Effector memory CD4-positive, alpha-beta T cell (primary cell): ENCODE measurements at regions not wholly inside any gene's neighbourhood (a gene's known extent, or its start where the extent isn't known, plus 50 kb on each side); places are given as distances from the start of the nearest gene placed in this dataset.

Experiments used
- DNase-seq, 3 donors: peaks; one replicate each; pipeline ENCODE4 v3.0.0-alpha.2; 2020
- H3K27ac ChIP-seq: 2 replicates; pipeline ENCODE4 v1.7.0; 2013; ENCODE audit warnings: mild to moderate bottlenecking, low read length, moderate library complexity; ENCODE audit not compliant: insufficient read depth, poor library complexity, severe bottlenecking
- H3K27me3 ChIP-seq: replicated peaks from 2 replicates; pipeline ENCODE4 v1.7.0; 2013; ENCODE audit warnings: mild to moderate bottlenecking, low read length; ENCODE audit not compliant: insufficient read depth, control insufficient read depth, poor library complexity, severe bottlenecking
- H3K36me3 ChIP-seq: 2 replicates; pipeline ENCODE4 v1.7.0; 2013; ENCODE audit warnings: mild to moderate bottlenecking, low read length, moderate library complexity; ENCODE audit not compliant: control insufficient read depth, insufficient read depth
- H3K4me1 ChIP-seq: 2 replicates; pipeline ENCODE4 v1.7.0; 2013; ENCODE audit warnings: low read length, mild to moderate bottlenecking; ENCODE audit not compliant: control insufficient read depth, insufficient read depth, poor library complexity, severe bottlenecking
- H3K4me3 ChIP-seq: 2 replicates; pipeline ENCODE4 v1.7.0; 2013; ENCODE audit warnings: low read length, low read depth, mild to moderate bottlenecking; ENCODE audit not compliant: insufficient read depth, poor library complexity, severe bottlenecking
- H3K9me3 ChIP-seq: 2 replicates; pipeline ENCODE4 v1.7.0; 2013; ENCODE audit warnings: mild to moderate bottlenecking, low read length, moderate library complexity; ENCODE audit not compliant: control insufficient read depth

DNA sequence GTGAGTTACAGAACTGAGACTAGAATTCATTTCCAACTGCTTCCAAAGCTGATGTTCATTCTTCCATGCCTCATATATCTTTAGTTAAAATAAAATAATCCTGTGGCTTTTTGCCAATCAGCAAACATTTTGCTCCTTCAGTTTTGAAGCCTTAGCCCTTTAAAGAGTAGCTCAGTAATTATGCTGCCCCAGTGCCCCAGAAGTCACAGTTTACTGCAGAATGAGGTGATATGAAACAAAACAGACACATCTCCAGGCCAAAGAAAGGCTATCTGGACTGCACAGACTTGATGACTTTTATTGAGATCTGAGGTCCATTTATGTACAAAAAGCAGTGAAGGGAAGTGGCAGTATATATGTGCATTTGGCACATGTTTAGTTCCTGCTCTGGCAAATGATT, 285.8 kb upstream of the ZNF462 start:
- Histone ChIP-seq H3K36me3 (no peaks in the 10 kb centered on the region), H3K9me3 (peaks cover 5% of the 10 kb centered on the region), H3K27ac (no peak overlapping the region), H3K27me3 (no peaks in the 10 kb centered on the region), H3K4me3 (no peak overlapping the region), H3K4me1 (no peaks in the 10 kb centered on the region)
- DNase-seq, result no peak

DNA sequence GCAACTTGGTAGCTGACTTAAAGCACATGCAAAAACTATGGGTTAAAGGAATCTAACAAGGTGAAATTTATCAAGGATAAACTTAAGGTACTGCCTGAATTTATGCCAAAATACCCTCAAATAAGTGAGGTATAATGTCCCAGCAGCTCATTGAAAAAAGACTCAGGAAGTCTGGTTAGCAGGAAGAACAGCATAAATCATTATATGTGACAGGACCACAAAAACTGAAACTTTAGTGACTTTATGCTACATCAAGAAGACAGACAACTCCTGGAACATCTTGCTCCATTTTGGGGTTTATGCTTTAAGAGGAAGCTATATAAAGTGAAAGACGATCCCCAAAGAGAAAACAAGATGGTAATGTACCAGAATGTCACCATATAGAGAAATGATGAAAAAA, 282.4 kb upstream of the ZNF462 start:
- Histone ChIP-seq H3K27me3 (no peaks in the 10 kb centered on the region), H3K27ac (no peak overlapping the region), H3K9me3 (peaks cover 5% of the 10 kb centered on the region), H3K4me3 (no peak overlapping the region), H3K36me3 (no peaks in the 10 kb centered on the region), H3K4me1 (no peaks in the 10 kb centered on the region)
- no peak for DNase-seq

DNA sequence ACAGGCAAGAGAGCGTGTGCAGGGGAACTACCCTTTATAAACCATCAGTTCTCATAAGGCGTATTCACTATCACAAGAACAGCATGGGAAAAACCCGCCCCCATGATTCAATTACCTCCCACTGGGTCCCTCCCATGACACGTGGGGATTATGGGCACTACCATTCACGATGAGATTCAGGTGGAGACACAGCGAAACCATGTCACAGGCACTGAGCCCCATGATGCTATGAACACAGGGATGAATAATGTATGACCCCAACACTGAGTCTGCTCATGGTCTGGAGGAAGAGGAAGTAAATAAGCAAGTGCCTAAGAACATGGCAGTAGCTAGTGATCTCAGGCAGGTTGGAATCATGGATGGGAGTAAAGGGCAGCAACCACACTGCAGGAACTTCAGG, 281.0 kb upstream of the ZNF462 start:
- Histone ChIP-seq H3K4me1 (no peaks in the 10 kb centered on the region), H3K27ac (no peak overlapping the region), H3K9me3 (peaks cover 5% of the 10 kb centered on the region), H3K27me3 (no peaks in the 10 kb centered on the region), H3K36me3 (no peaks in the 10 kb centered on the region), H3K4me3 (no peak overlapping the region)
- DNase-seq, result no peak

DNA sequence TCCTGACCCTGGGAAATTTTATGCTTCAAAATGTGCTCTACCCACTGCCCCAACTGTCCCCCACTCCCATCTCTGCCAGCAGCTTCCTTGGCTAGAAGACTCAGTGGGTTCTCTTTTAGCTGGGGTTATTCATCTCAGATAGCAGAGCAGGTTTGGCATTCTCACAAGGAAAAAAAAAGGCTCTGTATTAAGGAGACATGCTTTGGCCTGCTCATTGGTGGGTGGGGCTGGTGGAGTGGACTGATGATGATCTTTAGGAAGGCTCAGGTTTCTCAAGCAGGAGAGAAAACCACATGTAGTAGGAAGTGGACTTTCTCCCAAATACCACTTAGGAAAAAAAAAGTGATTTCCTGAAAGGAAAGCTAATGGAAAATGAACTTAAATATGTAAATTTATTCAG, 279.2 kb upstream of the ZNF462 start:
- DNase-seq, result no peak
- no peak overlapping the region for H3K4me3 ChIP-seq
- H3K27me3 ChIP-seq, result no peaks in the 10 kb centered on the region
- no peaks in the 10 kb centered on the region for H3K4me1 ChIP-seq
- H3K36me3 ChIP-seq, result no peaks in the 10 kb centered on the region
- no peak overlapping the region for H3K27ac ChIP-seq
- H3K9me3 ChIP-seq, result peaks cover 5% of the 10 kb centered on the region

DNA sequence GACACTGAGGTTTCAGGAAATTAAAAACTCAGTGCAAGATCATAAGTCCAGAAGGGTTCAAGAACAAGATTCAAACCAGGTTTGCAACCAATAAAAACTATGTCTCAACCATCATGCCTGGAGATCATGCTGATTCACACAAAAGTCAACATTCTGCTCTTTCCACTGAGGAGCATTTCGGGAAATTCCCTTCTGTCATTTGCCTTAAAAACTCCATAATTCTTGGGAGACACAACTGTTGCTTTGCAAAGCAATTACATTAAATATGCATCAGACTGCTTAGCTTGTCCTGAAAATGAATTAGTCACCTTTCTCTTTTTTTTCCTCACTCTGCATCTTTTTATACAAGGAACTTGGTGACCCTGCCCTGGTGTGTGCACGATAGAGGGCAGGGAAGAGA, 275.9 kb upstream of the ZNF462 start:
- Histone ChIP-seq H3K27ac (no peak overlapping the region), H3K36me3 (no peaks in the 10 kb centered on the region), H3K4me1 (no peaks in the 10 kb centered on the region), H3K27me3 (no peaks in the 10 kb centered on the region), H3K4me3 (no peak overlapping the region), H3K9me3 (no peaks in the 10 kb centered on the region)
- DNase-seq, result no peak

DNA sequence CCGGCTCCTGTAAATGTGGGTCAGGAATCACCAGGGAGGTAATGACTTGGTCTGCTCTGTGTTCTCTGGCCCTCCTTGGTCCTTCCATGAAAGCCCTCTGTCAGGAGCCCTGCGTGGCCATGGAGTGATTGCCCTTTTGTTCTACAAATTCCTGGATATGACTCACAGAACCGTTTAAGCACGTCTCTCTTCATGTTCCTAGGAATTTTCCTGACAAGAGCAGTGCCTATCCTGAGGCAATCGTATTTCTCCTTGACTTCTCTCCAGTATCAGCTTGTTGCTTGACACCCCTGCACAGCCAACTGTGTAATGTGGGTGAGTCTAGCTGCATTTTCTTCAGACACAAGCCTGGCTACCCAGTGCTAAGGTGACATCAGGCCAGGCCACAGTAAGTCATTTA, 274.3 kb upstream of the ZNF462 start:
- Histone ChIP-seq H3K4me3 (no peak overlapping the region), H3K27ac (no peak overlapping the region)
- DNase-seq, result no peak

DNA sequence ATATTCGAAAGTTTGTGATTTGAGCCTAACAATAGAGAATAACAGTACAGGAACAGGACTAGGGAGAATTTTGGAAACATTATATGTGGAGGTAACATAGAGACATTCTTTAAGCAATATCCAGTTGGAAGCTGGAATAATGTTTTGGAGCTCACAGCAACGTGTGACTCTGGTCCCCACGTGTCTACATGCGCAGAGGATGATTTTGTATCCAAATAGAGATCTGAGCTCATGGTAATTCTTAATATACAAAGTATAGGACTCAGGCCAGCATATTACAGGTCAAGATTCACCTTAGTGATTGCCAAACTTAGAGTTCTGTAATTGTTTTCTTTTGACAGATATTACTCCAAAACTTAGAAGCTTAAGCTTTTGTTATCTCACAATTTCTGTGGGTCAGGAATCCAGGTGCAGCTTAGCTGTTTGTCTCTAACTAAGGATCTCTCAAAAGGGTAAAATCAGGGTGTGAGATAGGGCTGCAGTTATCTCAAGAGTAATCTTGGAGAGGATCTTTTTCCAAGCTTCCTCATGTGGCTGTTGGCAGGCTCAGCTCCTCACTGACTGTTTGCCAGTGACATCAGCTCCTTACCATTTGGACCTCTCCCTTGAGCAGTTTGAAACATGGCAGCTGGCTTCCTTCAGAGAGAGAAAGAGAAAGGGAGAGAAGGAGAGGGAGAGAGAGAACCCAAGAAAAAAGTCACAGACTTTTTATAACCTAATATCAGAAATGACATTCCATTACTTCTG, 272.0 kb upstream of the ZNF462 start:
- H3K27ac ChIP-seq, result no peak overlapping the region
- no peaks in the 10 kb centered on the region for H3K4me1 ChIP-seq
- no peak overlapping the region for H3K4me3 ChIP-seq
- no peaks in the 10 kb centered on the region for H3K9me3 ChIP-seq
- no peaks in the 10 kb centered on the region for H3K27me3 ChIP-seq
- DNase-seq, result no peak
- H3K36me3 ChIP-seq, result no peaks in the 10 kb centered on the region

More for the DNA sequence above, 274.3 kb upstream of the ZNF462 start:
- H3K9me3 ChIP-seq, result no peaks in the 10 kb centered on the region
- no peaks in the 10 kb centered on the region for H3K4me1 ChIP-seq
- no peaks in the 10 kb centered on the region for H3K36me3 ChIP-seq
- no peaks in the 10 kb centered on the region for H3K27me3 ChIP-seq

DNA sequence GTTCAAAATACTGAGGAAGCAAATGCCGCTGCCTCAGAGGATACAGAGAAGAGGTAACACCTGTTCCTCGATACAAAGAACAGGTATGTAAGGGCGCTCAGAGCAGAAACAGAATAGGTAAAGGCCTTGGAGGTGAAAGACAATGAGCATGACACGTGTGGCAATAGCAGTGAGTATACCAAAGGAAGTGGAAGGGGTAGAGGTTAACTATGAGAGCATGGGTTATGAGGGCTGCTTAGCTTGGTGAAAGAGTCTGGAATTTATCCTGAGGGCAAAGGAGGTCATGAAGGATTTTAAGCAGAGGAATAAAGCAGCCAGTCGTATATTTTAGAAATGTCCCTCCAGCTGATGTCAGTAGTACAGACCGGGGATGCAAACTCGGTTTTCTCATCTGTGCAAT, 269.8 kb upstream of the ZNF462 start:
- no peaks in the 10 kb centered on the region for H3K36me3 ChIP-seq
- no peaks in the 10 kb centered on the region for H3K9me3 ChIP-seq
- DNase-seq, result no peak
- H3K4me1 ChIP-seq, result no peaks in the 10 kb centered on the region
- no peak overlapping the region for H3K4me3 ChIP-seq
- no peaks in the 10 kb centered on the region for H3K27me3 ChIP-seq
- H3K27ac ChIP-seq, result no peak overlapping the region

DNA sequence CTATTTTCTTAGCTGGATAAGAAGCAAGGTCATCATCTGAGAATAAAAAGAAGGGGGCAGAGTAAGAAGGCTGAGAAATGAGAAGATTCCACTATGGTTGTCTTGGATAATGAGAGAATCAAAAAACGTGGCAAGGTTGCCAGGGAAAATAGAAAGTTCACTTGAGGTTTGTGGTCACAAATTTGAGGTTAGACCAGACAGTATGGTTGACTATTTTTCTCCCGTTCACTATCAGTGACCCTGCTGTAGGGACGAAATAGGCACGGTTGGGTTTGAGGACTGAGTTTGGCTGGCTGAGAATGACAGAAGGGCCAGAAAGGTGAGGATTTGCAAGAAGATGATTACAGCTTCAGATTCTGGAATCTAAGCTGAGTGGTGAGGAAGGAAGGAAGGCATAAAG, 266.0 kb upstream of the ZNF462 start:
- no peak for DNase-seq
- Histone ChIP-seq H3K27ac (no peak overlapping the region), H3K36me3 (no peaks in the 10 kb centered on the region), H3K9me3 (no peaks in the 10 kb centered on the region), H3K4me3 (no peak overlapping the region), H3K27me3 (no peaks in the 10 kb centered on the region), H3K4me1 (no peaks in the 10 kb centered on the region)

DNA sequence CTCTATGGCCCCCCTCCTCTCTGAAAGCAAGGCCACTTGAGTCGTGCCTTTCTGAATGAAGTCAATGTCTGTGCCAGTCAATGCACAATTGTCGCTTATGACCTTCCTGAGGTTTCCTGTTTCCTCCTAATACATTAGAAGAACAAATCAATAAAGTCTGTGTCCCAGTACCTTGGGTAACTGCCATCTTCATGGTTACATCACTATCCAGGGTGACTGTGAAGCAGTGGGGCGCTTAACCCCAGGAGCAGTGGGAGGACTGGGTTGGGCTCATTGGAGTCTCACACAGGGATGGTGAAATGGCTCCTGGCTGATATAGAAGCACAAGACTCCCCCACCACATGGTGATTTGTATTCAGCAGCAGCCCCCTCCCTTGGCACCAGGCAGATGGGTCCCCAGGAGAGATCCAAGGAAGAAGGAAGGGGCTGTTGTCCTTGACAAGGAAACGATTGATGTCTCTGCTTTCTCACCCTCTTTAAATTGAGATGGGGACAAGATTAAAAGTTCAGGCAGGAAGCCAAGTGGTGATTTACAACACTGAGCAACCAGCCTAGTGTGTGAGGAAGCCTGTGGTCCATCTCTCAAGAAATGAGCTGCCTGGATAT, 261.9 kb upstream of the ZNF462 start:
- H3K36me3 ChIP-seq, result no peaks in the 10 kb centered on the region
- no peak overlapping the region for H3K27ac ChIP-seq
- H3K27me3 ChIP-seq, result no peaks in the 10 kb centered on the region
- H3K4me3 ChIP-seq, result no peak overlapping the region
- H3K4me1 ChIP-seq, result no peaks in the 10 kb centered on the region
- H3K9me3 ChIP-seq, result no peaks in the 10 kb centered on the region
- DNase-seq, result no peak
